Endothelial cell of umbilical vein (primary cell): ENCODE measurements at regions not wholly inside any gene's neighbourhood (a gene's known extent, or its start where the extent isn't known, plus 50 kb on each side); places are given as distances from the start of the nearest gene placed in this dataset.

ENCODE experiments used
- BruUV-seq: library from RNA; stranded (reverse); fragments of 400-500 nt; replicated peaks from 2 replicates; lab custom pipeline; 2021; lab: Mats Ljungman, UMichigan
- CTCF ChIA-PET: fragments of 300-600, 350-600 bp; sonication (Branson Sonifier 250); formaldehyde crosslinking; loops from one replicate; lab custom pipeline; 2021; ENCODE audit warnings: antibody characterized with exemption, inconsistent platforms; lab: Charles Lee
- POLR2A ChIA-PET: fragments of 300-600, 350-600 bp; sonication (Branson Sonifier 250); formaldehyde crosslinking; loops from one replicate; lab custom pipeline; 2021; ENCODE audit warnings: antibody characterized with exemption, inconsistent platforms; lab: Charles Lee
- DNase-seq: peaks from one replicate; pipeline ENCODE4 v3.0.0-alpha.2; 2011; ENCODE audit warnings: low read depth, low spot score
- FAIRE-seq: peaks from 2 replicates; lab custom pipeline; 2011; peaks lifted over from hg19 to GRCh38; lab: Jason Lieb, UNC
- H2AFZ ChIP-seq: 2 replicates; pipeline ENCODE4 v1.6.0; 2012; ENCODE audit warnings: low read depth, low read length, control low read depth, inconsistent platforms
- H3K27ac ChIP-seq: 2 replicates; pipeline ENCODE4 v1.5.1; 2011; ENCODE audit warnings: low read depth, mild to moderate bottlenecking, control low read depth, low read length, moderate library complexity; ENCODE audit not compliant: insufficient read depth
- H3K27me3 ChIP-seq, 2 experiments: 2 replicates each; pipeline versions ENCODE4 v1.6.0 to v1.6.1; 2011; ENCODE audit warnings: low read length in 2 of 2, mixed read lengths in 1 of 2; ENCODE audit not compliant: control insufficient read depth in 2 of 2, insufficient read depth in 2 of 2
- H3K36me3 ChIP-seq, 2 experiments: 2 replicates in 1 of 2; 3 replicates in 1 of 2; pipeline ENCODE4 v1.5.1; 2011; ENCODE audit warnings: low read length in 2 of 2, mild to moderate bottlenecking in 1 of 2, moderate library complexity in 1 of 2; ENCODE audit not compliant: control insufficient read depth in 2 of 2, insufficient read depth in 2 of 2; ENCODE audit errors: extremely low read depth in 1 of 2
- H3K4me1 ChIP-seq: 3 replicates; pipeline ENCODE4 v1.5.1; 2011; ENCODE audit warnings: mild to moderate bottlenecking, low read length; ENCODE audit not compliant: control insufficient read depth, insufficient read depth; ENCODE audit errors: extremely low read depth
- H3K4me2 ChIP-seq: 2 replicates; pipeline ENCODE4 v1.6.1; 2011; ENCODE audit warnings: low read length, control low read depth, mixed read lengths; ENCODE audit not compliant: insufficient read depth
- H3K4me3 ChIP-seq, 3 experiments: fragments of 200-600 bp in 1 of 3; sonication (generic), shearing (Covaris generic) in 1 of 3; replicated peaks in 1 of 3; 2 replicates each; pipeline ENCODE4 v1.5.1; 2011 to 2016; ENCODE audit warnings: control low read depth in 3 of 3, low read length in 3 of 3, mild to moderate bottlenecking in 2 of 3, inconsistent platforms in 1 of 3, low read depth in 1 of 3, moderate library complexity in 1 of 3; ENCODE audit not compliant: insufficient read depth in 1 of 3
- H3K79me2 ChIP-seq: 2 replicates; pipeline ENCODE4 v1.6.0; 2012; ENCODE audit warnings: low read length, inconsistent platforms; ENCODE audit not compliant: control insufficient read depth, insufficient read depth
- H3K9ac ChIP-seq: replicated peaks from 2 replicates; pipeline ENCODE3; 2011; ENCODE audit warnings: low read length, control low read depth; ENCODE audit not compliant: insufficient read depth; ENCODE audit errors: extremely low read depth
- H3K9me1 ChIP-seq: replicated peaks from 3 replicates; pipeline ENCODE4 v1.6.0; 2011; ENCODE audit warnings: mild to moderate bottlenecking, low read length; ENCODE audit not compliant: control insufficient read depth, insufficient read depth; ENCODE audit errors: extremely low read depth
- H3K9me3 ChIP-seq: replicated peaks from 2 replicates; pipeline ENCODE4 v1.5.1; 2012; ENCODE audit warnings: low read length, inconsistent platforms; ENCODE audit not compliant: control insufficient read depth, insufficient read depth
- H4K20me1 ChIP-seq: replicated peaks from 2 replicates; pipeline ENCODE3; 2011; ENCODE audit warnings: mild to moderate bottlenecking, low read length; ENCODE audit not compliant: control insufficient read depth, insufficient read depth; ENCODE audit errors: extremely low read depth
- EZH2 ChIP-seq: IDR thresholded peaks from 2 replicates; pipeline ENCODE4 v1.6.1; 2012; ENCODE audit warnings: borderline replicate concordance, low read depth, mild to moderate bottlenecking, moderate library complexity, low read length, inconsistent platforms; ENCODE audit not compliant: severe bottlenecking
- FOS ChIP-seq: IDR thresholded peaks from 2 replicates; pipeline ENCODE4 v1.6.1; 2011; ENCODE audit warnings: mild to moderate bottlenecking, low read length, moderate library complexity, borderline replicate concordance; ENCODE audit not compliant: insufficient read depth
- GATA2 ChIP-seq: IDR thresholded peaks from 2 replicates; pipeline ENCODE4 v1.7.0; 2011; ENCODE audit warnings: low read depth, mild to moderate bottlenecking, moderate library complexity, mixed read lengths, low read length; ENCODE audit not compliant: insufficient read length, insufficient read depth
- JUN ChIP-seq: IDR thresholded peaks from 2 replicates; pipeline ENCODE4 v1.6.1; 2011; ENCODE audit warnings: borderline replicate concordance, low read depth; ENCODE audit not compliant: insufficient read length, insufficient read depth
- MYC ChIP-seq: IDR thresholded peaks from one replicate; pipeline ENCODE4 v1.6.1; 2011; ENCODE audit warnings: mild to moderate bottlenecking, low read depth, low read length
- POLR2A ChIP-seq: IDR thresholded peaks from 2 replicates; pipeline ENCODE4 v1.6.1; 2012; ENCODE audit warnings: low read depth, mild to moderate bottlenecking, control low read depth, low read length
- POLR2AphosphoS5 ChIP-seq: IDR thresholded peaks from 2 replicates; pipeline ENCODE4 v1.6.1; 2012; ENCODE audit warnings: low read depth, mild to moderate bottlenecking, control low read depth, low read length, moderate library complexity; ENCODE audit not compliant: insufficient read depth
- dilution Hi-C: fragments of 300-500 bp; cut with MboI; formaldehyde crosslinking; loops from one replicate; pipeline ENCODE4 v1.15.0; 2019; ENCODE audit warnings: low sequenced_read_pairs; ENCODE audit not compliant: extremely low pct_ligation_motif_present
- intact Hi-C: fragments of 100-400 bp; cut with micrococcal nuclease; formaldehyde crosslinking; loops from one replicate; pipeline ENCODE4 v1.10.0; 2022
- TF ChIP-seq, protein P1 (sequence below): IDR thresholded peaks from 2 replicates; pipeline ENCODE4 v1.6.1; 2011; ENCODE audit not compliant: insufficient read depth, insufficient read length
- TF ChIP-seq, protein P2 (sequence below), 2 donors: IDR thresholded peaks; 1 replicate in 1 of 2; 2 replicates in 1 of 2; pipeline ENCODE4 v1.5.1; 2011; ENCODE audit warnings: low read length in 2 of 2, mild to moderate bottlenecking in 2 of 2, moderate library complexity in 2 of 2, control low read depth in 1 of 2, inconsistent platforms in 1 of 2, low read depth in 1 of 2; ENCODE audit not compliant: insufficient read depth in 1 of 2; ENCODE audit errors: extremely low read depth in 1 of 2

DNA sequence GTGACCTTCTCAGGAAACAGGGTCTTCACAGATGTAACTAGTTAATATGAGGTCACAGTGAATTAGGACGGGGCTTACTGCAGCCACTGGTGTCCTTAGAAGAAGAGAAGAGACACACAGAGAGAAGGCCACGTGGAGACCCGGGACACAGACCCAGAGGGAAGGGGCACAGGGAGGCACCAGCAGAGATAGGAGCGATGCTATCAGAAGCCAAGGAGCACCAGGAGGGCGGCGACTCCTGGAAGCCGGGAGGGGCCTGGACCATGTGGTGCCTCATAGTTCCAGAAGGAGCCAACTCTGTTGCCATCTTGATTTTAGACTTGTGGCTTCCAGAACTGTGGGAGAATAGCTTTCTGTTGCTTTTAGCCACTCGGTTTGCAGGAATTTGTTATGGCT, 505.9 kb downstream of the TCERG1L start:
- H3K27ac ChIP-seq = no peak overlapping the region
- ChIA-PET POLR2A (no interaction called here), CTCF (no interaction called here)
- no peak overlapping the region for H2AFZ ChIP-seq
- DNase-seq = no peak
- peaks cover 15% of the 10 kb centered on the region for H3K9me3 ChIP-seq
- H3K79me2 ChIP-seq = no peaks in the 10 kb centered on the region
- no peaks in the 10 kb centered on the region for H4K20me1 ChIP-seq
- H3K9ac ChIP-seq = no peak overlapping the region
- dilution Hi-C loops (no loop called here), intact Hi-C loops (no loop called here)
- TF ChIP-seq, protein P1, sequence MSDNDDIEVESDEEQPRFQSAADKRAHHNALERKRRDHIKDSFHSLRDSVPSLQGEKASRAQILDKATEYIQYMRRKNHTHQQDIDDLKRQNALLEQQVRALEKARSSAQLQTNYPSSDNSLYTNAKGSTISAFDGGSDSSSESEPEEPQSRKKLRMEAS = no peak
- TF ChIP-seq JUN = no peak
- no peak for TF ChIP-seq GATA2
- TF ChIP-seq, protein P2, sequence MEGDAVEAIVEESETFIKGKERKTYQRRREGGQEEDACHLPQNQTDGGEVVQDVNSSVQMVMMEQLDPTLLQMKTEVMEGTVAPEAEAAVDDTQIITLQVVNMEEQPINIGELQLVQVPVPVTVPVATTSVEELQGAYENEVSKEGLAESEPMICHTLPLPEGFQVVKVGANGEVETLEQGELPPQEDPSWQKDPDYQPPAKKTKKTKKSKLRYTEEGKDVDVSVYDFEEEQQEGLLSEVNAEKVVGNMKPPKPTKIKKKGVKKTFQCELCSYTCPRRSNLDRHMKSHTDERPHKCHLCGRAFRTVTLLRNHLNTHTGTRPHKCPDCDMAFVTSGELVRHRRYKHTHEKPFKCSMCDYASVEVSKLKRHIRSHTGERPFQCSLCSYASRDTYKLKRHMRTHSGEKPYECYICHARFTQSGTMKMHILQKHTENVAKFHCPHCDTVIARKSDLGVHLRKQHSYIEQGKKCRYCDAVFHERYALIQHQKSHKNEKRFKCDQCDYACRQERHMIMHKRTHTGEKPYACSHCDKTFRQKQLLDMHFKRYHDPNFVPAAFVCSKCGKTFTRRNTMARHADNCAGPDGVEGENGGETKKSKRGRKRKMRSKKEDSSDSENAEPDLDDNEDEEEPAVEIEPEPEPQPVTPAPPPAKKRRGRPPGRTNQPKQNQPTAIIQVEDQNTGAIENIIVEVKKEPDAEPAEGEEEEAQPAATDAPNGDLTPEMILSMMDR (IDR thresholded peaks at IDR 0.05; ENCODE audit: extremely low read depth in 1 of 2, insufficient read depth in 1 of 2, low read depth in 1 of 2, low read length in 2 of 2) = no peak
- TF ChIP-seq POLR2A = no peak
- no peak for TF ChIP-seq MYC
- FAIRE-seq = no peak
- H3K27me3 ChIP-seq = no peaks in the 10 kb centered on the region
- H3K36me3 ChIP-seq = no peaks in the 10 kb centered on the region
- H3K4me2 ChIP-seq = no peak overlapping the region
- BruUV-seq = no TSS peak
- H3K4me1 ChIP-seq = no peaks in the 10 kb centered on the region
- H3K9me1 ChIP-seq = no peaks in the 10 kb centered on the region
- no peak overlapping the region for H3K4me3 ChIP-seq

DNA sequence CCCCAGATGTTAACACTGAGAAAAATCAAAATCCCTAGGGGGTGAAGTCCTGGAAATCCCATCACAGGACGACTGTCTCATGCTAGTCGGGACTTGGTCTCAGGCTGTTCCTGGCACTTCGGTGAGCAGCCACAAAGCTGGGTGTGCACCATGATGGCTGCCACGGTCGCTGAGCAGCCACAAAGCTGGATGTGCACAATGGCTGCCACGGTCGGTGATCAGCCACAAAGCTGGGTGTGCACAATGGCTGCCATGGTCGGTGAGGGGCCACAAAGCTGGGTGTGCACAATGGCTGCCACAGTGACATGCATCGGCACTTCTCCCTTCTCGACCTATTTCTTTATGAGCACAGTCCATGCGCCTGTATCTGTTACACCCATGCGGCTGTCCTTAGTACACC, 505.1 kb downstream of the TCERG1L start:
- Histone ChIP-seq H3K36me3 (no peaks in the 10 kb centered on the region), H3K9ac (no peak overlapping the region), H3K4me3 (no peak overlapping the region), H3K9me3 (peaks cover 15% of the 10 kb centered on the region), H3K79me2 (no peaks in the 10 kb centered on the region), H3K4me1 (no peaks in the 10 kb centered on the region), H4K20me1 (no peaks in the 10 kb centered on the region), H3K4me2 (no peak overlapping the region), H2AFZ (no peak overlapping the region), H3K27me3 (no peaks in the 10 kb centered on the region), H3K9me1 (no peaks in the 10 kb centered on the region), H3K27ac (no peak overlapping the region)
- DNase-seq (no peak), FAIRE-seq (no peak)
- ChIA-PET POLR2A (no interaction called here), CTCF (no interaction called here)
- intact Hi-C loops (no loop called here), dilution Hi-C loops (no loop called here)
- TF ChIP-seq, protein P2 (IDR thresholded peaks at IDR 0.05; ENCODE audit: extremely low read depth in 1 of 2, insufficient read depth in 1 of 2, low read depth in 1 of 2, low read length in 2 of 2) = no peak
- TF ChIP-seq JUN (no peak), MYC (no peak), POLR2A (no peak), FOS (no peak), POLR2AphosphoS5 (no peak), GATA2 (no peak), EZH2 (no peak)
- TF ChIP-seq, protein P1 = no peak
- BruUV-seq = no TSS peak
